ENCODE measurements at regions not wholly inside any gene's neighbourhood (a gene's known extent, or its start where the extent isn't known, plus 50 kb on each side); places are given as distances from the start of the nearest gene placed in this dataset.

- Histone ChIP-seq H2BK15ac (ENCODE audit: low read length) (no peak overlapping the region), H3K4me1 (ENCODE audit: control insufficient read depth in 2 of 2, insufficient read depth in 1 of 2, low read depth in 1 of 2, low read length in 2 of 2) (no peaks in the 10 kb centered on the region), H2BK12ac (ENCODE audit: low read length) (no peak overlapping the region), H3K4me3 (ENCODE audit: low read length in 2 of 2) (no peak overlapping the region), H2BK120ac (ENCODE audit: low read depth, low read length) (no peak overlapping the region), H3K4ac (ENCODE audit: low read length) (no peak overlapping the region), H3K9ac (ENCODE audit: low read depth, low read length, poor library complexity) (no peak overlapping the region), H3K36me3 (replicated peaks in 1 of 2; ENCODE audit: control insufficient read depth in 2 of 2, insufficient read depth in 2 of 2, low read length in 2 of 2) (no peaks in the 10 kb centered on the region), H2AFZ (ENCODE audit: low read length) (no peak overlapping the region), H2BK5ac (ENCODE audit: low read length) (no peak overlapping the region), H3K18ac (ENCODE audit: low read length) (no peak overlapping the region), H3K79me1 (ENCODE audit: low read depth, low read length) (no peaks in the 10 kb centered on the region), H3K4me2 (ENCODE audit: insufficient read depth, low read length, poor library complexity, severe bottlenecking) (no peak overlapping the region), H4K91ac (ENCODE audit: low read depth, low read length, poor library complexity) (no peak overlapping the region), H3K14ac (ENCODE audit: low read length) (no peak overlapping the region), H3K27me3 (ENCODE audit: control insufficient read depth in 3 of 3, insufficient read depth in 3 of 3, low read depth in 1 of 3, low read length in 3 of 3) (no peaks in the 10 kb centered on the region), H4K8ac (ENCODE audit: low read depth, low read length) (no peak overlapping the region), H3K23ac (ENCODE audit: low read depth, low read length, poor library complexity) (no peak overlapping the region), H2AK5ac (ENCODE audit: low read depth, low read length) (no peak overlapping the region), H3K27ac (replicated peaks; ENCODE audit: low read length) (no peak overlapping the region), H3K9me3 (replicated peaks in 1 of 2; ENCODE audit: control insufficient read depth in 2 of 2, insufficient read depth in 1 of 2, low read depth in 1 of 2, low read length in 2 of 2) (no peaks in the 10 kb centered on the region)
- WGBS, 2 donors (ENCODE audit: extremely low coverage in 2 of 2, insufficient read length in 2 of 2, insufficient replicate concordance in 1 of 2): no CpG with 5 or more reads among the region's 2 CpGs
- no peak for DNase-seq (ENCODE audit: low spot score)
Measured at GRCh38 chr10:90602862-90603610, 254.8 kb downstream of the HTR7 start.

GRCh38 chr10:90604636-90605035, 253.2 kb downstream of the HTR7 start:
- no peak for DNase-seq (ENCODE audit: low spot score)
- H3K14ac ChIP-seq (ENCODE audit: low read length): no peak overlapping the region
- H3K4me3 ChIP-seq (ENCODE audit: low read length in 2 of 2): no peak overlapping the region
- no peak overlapping the region for H3K23ac ChIP-seq (ENCODE audit: low read depth, low read length, poor library complexity)
- H3K79me1 ChIP-seq (ENCODE audit: low read depth, low read length): no peaks in the 10 kb centered on the region
- no peak overlapping the region for H3K18ac ChIP-seq (ENCODE audit: low read length)
- H2BK5ac ChIP-seq (ENCODE audit: low read length): no peak overlapping the region
- H2BK12ac ChIP-seq (ENCODE audit: low read length): no peak overlapping the region
- no peak overlapping the region for H2BK15ac ChIP-seq (ENCODE audit: low read length)
- H4K91ac ChIP-seq (ENCODE audit: low read depth, low read length, poor library complexity): no peak overlapping the region
- no peaks in the 10 kb centered on the region for H3K36me3 ChIP-seq (replicated peaks in 1 of 2; ENCODE audit: control insufficient read depth in 2 of 2, insufficient read depth in 2 of 2, low read length in 2 of 2)
- H3K9me3 ChIP-seq (replicated peaks in 1 of 2; ENCODE audit: control insufficient read depth in 2 of 2, insufficient read depth in 1 of 2, low read depth in 1 of 2, low read length in 2 of 2): no peaks in the 10 kb centered on the region
- H3K27me3 ChIP-seq (ENCODE audit: control insufficient read depth in 3 of 3, insufficient read depth in 3 of 3, low read depth in 1 of 3, low read length in 3 of 3): no peaks in the 10 kb centered on the region
- no peak overlapping the region for H4K8ac ChIP-seq (ENCODE audit: low read depth, low read length)
- H3K4me2 ChIP-seq (ENCODE audit: insufficient read depth, low read length, poor library complexity, severe bottlenecking): no peak overlapping the region
- H3K27ac ChIP-seq (replicated peaks; ENCODE audit: low read length): no peak overlapping the region
- no peak overlapping the region for H2AK5ac ChIP-seq (ENCODE audit: low read depth, low read length)
- no peak overlapping the region for H2AFZ ChIP-seq (ENCODE audit: low read length)
- no peak overlapping the region for H2BK120ac ChIP-seq (ENCODE audit: low read depth, low read length)
- no peaks in the 10 kb centered on the region for H3K4me1 ChIP-seq (ENCODE audit: control insufficient read depth in 2 of 2, insufficient read depth in 1 of 2, low read depth in 1 of 2, low read length in 2 of 2)
- H3K9ac ChIP-seq (ENCODE audit: low read depth, low read length, poor library complexity): no peak overlapping the region
- H3K4ac ChIP-seq (ENCODE audit: low read length): no peak overlapping the region

- Histone ChIP-seq H3K4me1 (ENCODE audit: control insufficient read depth in 2 of 2, insufficient read depth in 1 of 2, low read depth in 1 of 2, low read length in 2 of 2) (no peaks in the 10 kb centered on the region), H2AFZ (ENCODE audit: low read length) (no peak overlapping the region), H3K79me1 (ENCODE audit: low read depth, low read length) (no peaks in the 10 kb centered on the region), H2AK5ac (ENCODE audit: low read depth, low read length) (no peak overlapping the region), H3K18ac (ENCODE audit: low read length) (no peak overlapping the region), H3K9ac (ENCODE audit: low read depth, low read length, poor library complexity) (no peak overlapping the region), H2BK15ac (ENCODE audit: low read length) (no peak overlapping the region), H4K8ac (ENCODE audit: low read depth, low read length) (no peak overlapping the region), H3K4me3 (ENCODE audit: low read length in 2 of 2) (no peak overlapping the region), H3K27ac (replicated peaks; ENCODE audit: low read length) (no peak overlapping the region), H3K36me3 (replicated peaks in 1 of 2; ENCODE audit: control insufficient read depth in 2 of 2, insufficient read depth in 2 of 2, low read length in 2 of 2) (no peaks in the 10 kb centered on the region), H3K23ac (ENCODE audit: low read depth, low read length, poor library complexity) (no peak overlapping the region), H2BK12ac (ENCODE audit: low read length) (no peak overlapping the region), H3K4me2 (ENCODE audit: insufficient read depth, low read length, poor library complexity, severe bottlenecking) (no peak overlapping the region), H4K91ac (ENCODE audit: low read depth, low read length, poor library complexity) (no peak overlapping the region), H3K9me3 (replicated peaks in 1 of 2; ENCODE audit: control insufficient read depth in 2 of 2, insufficient read depth in 1 of 2, low read depth in 1 of 2, low read length in 2 of 2) (no peaks in the 10 kb centered on the region), H3K14ac (ENCODE audit: low read length) (no peak overlapping the region), H3K4ac (ENCODE audit: low read length) (no peak overlapping the region), H2BK5ac (ENCODE audit: low read length) (no peak overlapping the region), H2BK120ac (ENCODE audit: low read depth, low read length) (no peak overlapping the region), H3K27me3 (ENCODE audit: control insufficient read depth in 3 of 3, insufficient read depth in 3 of 3, low read depth in 1 of 3, low read length in 3 of 3) (no peaks in the 10 kb centered on the region)
- DNase-seq (ENCODE audit: low spot score): no peak
- WGBS, 2 donors (ENCODE audit: extremely low coverage in 2 of 2, insufficient read length in 2 of 2, insufficient replicate concordance in 1 of 2): no CpG with 5 or more reads among the region's 3 CpGs
Measured at GRCh38 chr10:90605506-90605905, 252.3 kb downstream of the HTR7 start.

- Histone ChIP-seq H3K36me3 (replicated peaks in 1 of 2; ENCODE audit: control insufficient read depth in 2 of 2, insufficient read depth in 2 of 2, low read length in 2 of 2) (no peaks in the 10 kb centered on the region), H4K8ac (ENCODE audit: low read depth, low read length) (no peak overlapping the region), H2AK5ac (ENCODE audit: low read depth, low read length) (no peak overlapping the region), H3K27ac (replicated peaks; ENCODE audit: low read length) (no peak overlapping the region), H3K4ac (ENCODE audit: low read length) (no peak overlapping the region), H3K4me1 (ENCODE audit: control insufficient read depth in 2 of 2, insufficient read depth in 1 of 2, low read depth in 1 of 2, low read length in 2 of 2) (no peaks in the 10 kb centered on the region), H2AFZ (ENCODE audit: low read length) (no peak overlapping the region), H4K91ac (ENCODE audit: low read depth, low read length, poor library complexity) (no peak overlapping the region), H2BK15ac (ENCODE audit: low read length) (no peak overlapping the region), H3K4me3 (ENCODE audit: low read length in 2 of 2) (no peak overlapping the region), H3K9me3 (replicated peaks in 1 of 2; ENCODE audit: control insufficient read depth in 2 of 2, insufficient read depth in 1 of 2, low read depth in 1 of 2, low read length in 2 of 2) (no peaks in the 10 kb centered on the region), H3K18ac (ENCODE audit: low read length) (no peak overlapping the region), H2BK12ac (ENCODE audit: low read length) (no peak overlapping the region), H3K79me1 (ENCODE audit: low read depth, low read length) (no peaks in the 10 kb centered on the region), H2BK5ac (ENCODE audit: low read length) (no peak overlapping the region), H3K9ac (ENCODE audit: low read depth, low read length, poor library complexity) (no peak overlapping the region), H2BK120ac (ENCODE audit: low read depth, low read length) (no peak overlapping the region), H3K23ac (ENCODE audit: low read depth, low read length, poor library complexity) (no peak overlapping the region), H3K27me3 (ENCODE audit: control insufficient read depth in 3 of 3, insufficient read depth in 3 of 3, low read depth in 1 of 3, low read length in 3 of 3) (no peaks in the 10 kb centered on the region), H3K4me2 (ENCODE audit: insufficient read depth, low read length, poor library complexity, severe bottlenecking) (no peak overlapping the region), H3K14ac (ENCODE audit: low read length) (no peak overlapping the region)
- DNase-seq (ENCODE audit: low spot score): no peak
- WGBS, 2 donors (ENCODE audit: extremely low coverage in 2 of 2, insufficient read length in 2 of 2, insufficient replicate concordance in 1 of 2): no CpG with 5 or more reads among the region's 3 CpGs
Measured at GRCh38 chr10:90612276-90612675, 245.6 kb downstream of the HTR7 start.

Data from neuronal stem cell (in vitro differentiated cells).